Fibroblast of peridontal ligament (primary cell): ENCODE measurements at regions not wholly inside any gene's neighbourhood (a gene's known extent, or its start where the extent isn't known, plus 50 kb on each side); places are given as distances from the start of the nearest gene placed in this dataset.
"Not testable (repeated sequence)": the region's sequence is repeated elsewhere in the genome, so short reads cannot be mapped to it uniquely, and the experiment has no call there.

Source experiments
- DNase-seq: peaks from one replicate; pipeline ENCODE4 v3.0.0-alpha.2; 2010; ENCODE audit errors: extremely low read depth

- DNase-seq, result peak; percentile 71
Observed at GRCh38 chr18:70390371-70391090, 101.7 kb downstream of the SOCS6 start.

- not testable (repeated sequence) for DNase-seq
Observed at GRCh38 chr18:70389036-70389435, 100.2 kb downstream of the SOCS6 start.

DNA sequence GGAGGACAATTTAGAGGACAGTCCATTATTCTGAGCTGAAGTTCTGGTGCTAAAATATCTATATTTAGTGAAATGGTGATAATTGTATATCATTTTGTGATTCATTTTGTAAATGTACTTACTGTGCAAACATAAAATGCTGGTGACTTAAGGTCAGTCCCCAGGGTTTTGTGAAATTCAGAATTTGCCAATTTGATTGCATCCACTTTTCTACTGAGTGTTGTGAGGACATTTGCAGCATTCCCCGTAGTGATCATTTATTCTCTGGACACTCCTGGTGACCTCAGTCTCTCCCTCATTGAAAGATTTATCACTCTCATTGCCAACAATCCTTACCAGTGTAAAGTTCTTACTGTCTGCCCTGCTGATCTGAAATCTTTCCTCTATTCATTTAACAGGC, 98.2 kb downstream of the SOCS6 start:
- DNase-seq, result no peak

DNA sequence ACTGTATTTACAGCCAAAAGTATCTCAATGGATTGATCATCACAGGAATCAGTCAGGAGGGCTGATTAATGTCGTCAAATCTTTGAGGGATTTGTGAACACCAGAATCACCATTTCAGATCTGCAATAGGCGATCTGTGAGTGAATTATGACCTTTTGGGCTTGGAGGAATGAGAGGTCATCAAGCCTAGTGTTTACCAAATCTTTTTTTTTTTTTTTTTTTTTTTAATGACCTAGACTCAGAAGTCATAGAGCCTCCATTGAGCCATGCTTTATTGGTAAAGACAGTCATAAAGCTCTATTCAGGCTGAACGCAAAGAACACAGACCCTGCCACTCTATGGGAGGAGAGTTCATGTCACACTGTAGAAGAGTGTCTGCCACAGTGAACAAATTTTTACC, 97.7 kb downstream of the SOCS6 start:
- DNase-seq, result no peak

DNA sequence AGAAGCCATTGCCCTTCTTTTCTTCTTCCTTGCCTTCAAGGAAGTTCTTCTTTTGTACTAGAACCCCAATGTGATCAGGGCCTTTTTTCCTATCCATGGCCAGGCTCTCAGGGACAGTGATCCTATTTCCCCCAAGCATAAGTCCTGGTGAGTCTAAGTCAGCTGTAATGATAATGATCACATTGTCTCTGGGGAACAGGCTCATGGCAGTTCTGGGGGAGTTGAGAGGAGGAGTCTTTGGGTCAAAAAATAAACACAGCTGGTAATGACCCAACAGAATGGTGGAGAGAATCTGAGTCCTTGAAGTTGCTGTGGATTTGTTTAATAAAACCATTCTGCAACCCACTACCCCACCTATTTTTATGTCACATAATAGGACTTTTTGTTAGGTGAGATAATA, 96.6 kb downstream of the SOCS6 start:
- peak; percentile 52 for DNase-seq

- peak; percentile 76 for DNase-seq
Observed at GRCh38 chr18:70384181-70384790, 95.4 kb downstream of the SOCS6 start.

DNA sequence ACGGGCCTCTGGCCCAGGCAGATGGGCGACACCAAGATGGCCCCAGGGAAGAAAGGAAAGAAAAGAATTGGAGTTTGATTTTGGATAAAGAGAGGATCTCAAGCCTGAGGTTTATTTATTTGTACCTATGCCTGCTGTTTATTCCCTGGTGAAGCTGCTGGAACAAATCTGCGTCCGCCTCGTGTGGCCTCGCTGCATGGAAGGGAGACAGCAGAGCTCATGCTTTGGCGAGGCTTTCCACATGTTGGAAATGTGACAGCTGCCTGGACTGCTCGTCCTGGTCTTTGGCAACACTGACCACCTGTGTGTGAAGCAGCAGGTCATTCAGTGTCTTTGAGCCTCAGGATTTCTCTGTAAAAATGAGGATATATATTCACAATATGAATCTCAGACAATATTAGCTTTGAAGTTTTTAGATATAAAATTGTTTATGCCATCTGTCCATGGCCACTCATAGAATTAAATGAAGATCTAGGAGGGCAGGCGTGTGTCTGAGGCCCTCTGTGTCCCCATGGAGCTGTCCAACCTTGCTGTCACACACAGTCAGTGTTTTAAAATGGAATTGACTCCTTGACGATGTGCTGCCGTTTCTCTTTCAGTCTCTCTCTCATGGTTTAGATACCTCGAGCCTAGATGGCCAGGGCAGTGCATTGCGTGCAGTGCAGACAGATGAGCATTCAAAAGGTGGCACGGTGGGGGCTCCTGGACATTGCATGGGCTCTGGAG, 94.3 kb downstream of the SOCS6 start:
- no peak for DNase-seq

DNA sequence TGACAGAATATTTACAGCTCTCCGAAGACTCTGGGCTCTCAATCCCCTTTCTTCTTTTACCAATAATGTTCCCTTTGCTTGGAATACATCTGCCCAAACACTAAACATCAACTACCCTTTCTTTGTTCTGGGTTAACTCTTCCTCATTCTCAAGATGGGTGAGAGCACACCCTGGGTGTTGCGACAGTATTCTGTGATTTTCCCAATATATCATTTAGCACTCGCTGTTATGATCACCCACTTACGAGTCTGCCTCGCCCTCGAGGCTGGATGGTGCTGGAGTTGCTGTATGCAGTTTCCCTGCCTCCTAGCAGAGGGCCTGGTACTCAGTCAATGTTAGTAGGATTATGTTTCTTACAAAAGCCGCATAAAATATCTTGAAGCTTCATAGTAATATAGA, 93.2 kb downstream of the SOCS6 start:
- DNase-seq, result no peak

- DNase-seq, result no peak
Observed at GRCh38 chr18:70380915-70381896, 92.4 kb downstream of the SOCS6 start.
